Testis (tissue), 2 donors: ENCODE measurements at regions not wholly inside any gene's neighbourhood (a gene's known extent, or its start where the extent isn't known, plus 50 kb on each side); places are given as distances from the start of the nearest gene placed in this dataset.

Experiments used
- DNase-seq: peaks from one replicate; pipeline ENCODE4 v3.0.0-alpha.2; 2019
- H3K27ac ChIP-seq, 2 donors: fragments of 200-600 bp; sonication (generic); one replicate each; pipeline ENCODE4 v1.5.1; 2019
- H3K27me3 ChIP-seq: fragments of 200-600 bp; sonication (generic); one replicate; pipeline ENCODE4 v1.5.1; 2019
- H3K36me3 ChIP-seq: fragments of 200-600 bp; sonication (generic); one replicate; pipeline ENCODE4 v1.5.1; 2017; ENCODE audit warnings: low read depth; ENCODE audit errors: missing control alignments
- H3K4me1 ChIP-seq: fragments of 200-600 bp; sonication (generic); one replicate; pipeline ENCODE4 v1.5.1; 2019
- H3K4me3 ChIP-seq, 2 donors: fragments of 200-600 bp; sonication (generic); one replicate each; pipeline ENCODE4 v1.5.1; 2017 to 2019
- H3K9me3 ChIP-seq: fragments of 200-600 bp; sonication (generic); one replicate; pipeline ENCODE4 v1.5.1; 2017
- CTCF ChIP-seq, 3 experiments: fragments of 450-650 bp in 2 of 3; fragments of 200-600 bp in 1 of 3; sonication (generic) in 1 of 3; IDR thresholded peaks; one replicate each; pipeline ENCODE4 v1.5.1; 2016 to 2019; ENCODE audit warnings: antibody characterized with exemption in 3 of 3, mild to moderate bottlenecking in 2 of 3, moderate library complexity in 1 of 3
- POLR2A ChIP-seq: fragments of 450-650 bp; IDR thresholded peaks from one replicate; pipeline ENCODE4 v1.6.1; 2017; ENCODE audit warnings: antibody characterized with exemption, mild to moderate bottlenecking, moderate library complexity
- WGBS, 2 donors: methylation state at CpG; one replicate each; pipeline ENCODE4 v1.1.5; 2018; 5-methylcytosine and 5-hydroxymethylcytosine counted together
- intact Hi-C: fragments of 100-400 bp; cut with DNase I; formaldehyde crosslinking; loops from one replicate; pipeline ENCODE4 v1.15.1; 2023; ENCODE audit warnings: low total_unique reads

GRCh38 chr7:97506728-97507127, 225.2 kb upstream of the TAC1 start:
- H3K4me1 ChIP-seq, result no peaks in the 10 kb centered on the region

GRCh38 chr7:97512441-97513207, 219.3 kb upstream of the TAC1 start:
- intact Hi-C loops, result no loop called here

More at GRCh38 chr7:97506728-97507127, 225.2 kb upstream of the TAC1 start:
- Histone ChIP-seq H3K36me3 (no peaks in the 10 kb centered on the region), H3K9me3 (no peaks in the 10 kb centered on the region), H3K27me3 (no peaks in the 10 kb centered on the region), H3K27ac (no peak overlapping the region), H3K4me3 (no peak overlapping the region)
- no peak for TF ChIP-seq CTCF (IDR thresholded peaks at IDR 0.05)
- no peak for TF ChIP-seq POLR2A
- intact Hi-C loops, result no loop called here
- DNase-seq, result no peak
- WGBS, 2 donors, result 47 to 53% methylated on average over 3 of the region's 3 CpGs

GRCh38 chr7:97513326-97513725, 218.6 kb upstream of the TAC1 start:
- no peaks in the 10 kb centered on the region for H3K9me3 ChIP-seq
- H3K4me1 ChIP-seq, result no peaks in the 10 kb centered on the region
- no peak for DNase-seq
- no peak for TF ChIP-seq POLR2A
- TF ChIP-seq CTCF (IDR thresholded peaks at IDR 0.05), result no peak
- H3K4me3 ChIP-seq, result no peak overlapping the region
- no peak overlapping the region for H3K27ac ChIP-seq
- no peaks in the 10 kb centered on the region for H3K27me3 ChIP-seq
- intact Hi-C loops, result no loop called here
- no peaks in the 10 kb centered on the region for H3K36me3 ChIP-seq

More at GRCh38 chr7:97512441-97513207, 219.3 kb upstream of the TAC1 start:
- no peaks in the 10 kb centered on the region for H3K27me3 ChIP-seq
- no peaks in the 10 kb centered on the region for H3K36me3 ChIP-seq
- DNase-seq, result no peak
- no peak overlapping the region for H3K4me3 ChIP-seq
- no peaks in the 10 kb centered on the region for H3K4me1 ChIP-seq
- 73 to 79% methylated on average over 3 of the region's 3 CpGs for WGBS, 2 donors
- no peaks in the 10 kb centered on the region for H3K9me3 ChIP-seq
- TF ChIP-seq CTCF (IDR thresholded peaks at IDR 0.05) (no peak), POLR2A (no peak)
- no peak overlapping the region for H3K27ac ChIP-seq

- H3K4me1 ChIP-seq, result no peaks in the 10 kb centered on the region
- TF ChIP-seq CTCF (IDR thresholded peaks at IDR 0.05) (no peak), POLR2A (no peak)
- no peaks in the 10 kb centered on the region for H3K9me3 ChIP-seq
- no peak overlapping the region for H3K27ac ChIP-seq
- no peak for DNase-seq
- H3K36me3 ChIP-seq, result no peaks in the 10 kb centered on the region
- intact Hi-C loops, result no loop called here
- H3K27me3 ChIP-seq, result no peaks in the 10 kb centered on the region
- WGBS, 2 donors, result 94% methylated on average over 13 of the region's 14 CpGs; no CpG with 5 or more reads in 1 of the 2 donors
- no peak overlapping the region for H3K4me3 ChIP-seq
Measured at GRCh38 chr7:97541188-97541587, 190.7 kb upstream of the TAC1 start.
